NOMO-1 treated with dmso at 0.1 percent for 144 hours (cell line): ENCODE measurements at regions not wholly inside any gene's neighbourhood (a gene's known extent, or its start where the extent isn't known, plus 50 kb on each side); places are given as distances from the start of the nearest gene placed in this dataset.

Experiments
- DNase-seq: peaks from one replicate; lab custom pipeline; 2025; ENCODE audit not compliant: unreplicated experiment; lab: John Stamatoyannopoulos, UW

GRCh38 chr1:30610917-30611316 is 112.5 kb downstream of the MATN1 start:
- no peak for DNase-seq

GRCh38 chr1:30609999-30610345 is 113.4 kb downstream of the MATN1 start:
- DNase-seq: no peak

GRCh38 chr1:30609336-30609998 is 113.9 kb downstream of the MATN1 start:
- DNase-seq: no peak

- no peak for DNase-seq
Observed at GRCh38 chr1:30607723-30608122, 115.7 kb downstream of the MATN1 start.

GRCh38 chr1:30606166-30606565 is 117.2 kb downstream of the MATN1 start:
- DNase-seq: no peak

- DNase-seq: no peak
Observed at GRCh38 chr1:30605441-30605920, 117.9 kb downstream of the MATN1 start.

- DNase-seq: no peak
Observed at GRCh38 chr1:30604801-30605440, 118.5 kb downstream of the MATN1 start.

- DNase-seq: no peak
Observed at GRCh38 chr1:30603081-30603858, 120.1 kb downstream of the MATN1 start.

GRCh38 chr1:30601316-30602085 is 121.9 kb downstream of the MATN1 start:
- no peak for DNase-seq

- no peak for DNase-seq
Observed at GRCh38 chr1:30600706-30601105, 122.7 kb downstream of the MATN1 start.

- no peak for DNase-seq
Observed at GRCh38 chr1:30600258-30600657, 123.1 kb downstream of the MATN1 start.

- DNase-seq: no peak
Observed at GRCh38 chr1:30599721-30600120, 123.7 kb downstream of the MATN1 start.

- no peak for DNase-seq
Observed at GRCh38 chr1:30598571-30599114, 124.7 kb downstream of the MATN1 start.

- no peak for DNase-seq
Observed at GRCh38 chr1:30597711-30598110, 125.7 kb downstream of the MATN1 start.

GRCh38 chr1:30596891-30597290 is 126.5 kb downstream of the MATN1 start:
- DNase-seq: no peak

GRCh38 chr1:30596470-30596869 is 126.9 kb downstream of the MATN1 start:
- no peak for DNase-seq

GRCh38 chr1:30589083-30589482 is 134.3 kb downstream of the MATN1 start:
- DNase-seq: no peak

GRCh38 chr1:30588311-30589073 is 134.9 kb downstream of the MATN1 start:
- DNase-seq: no peak

GRCh38 chr1:30586671-30587070 is 136.7 kb downstream of the MATN1 start:
- no peak for DNase-seq

GRCh38 chr1:30579580-30579979 is 143.8 kb downstream of the MATN1 start:
- DNase-seq: no peak
